Neural crest cell (in vitro differentiated cells): ENCODE measurements at regions not wholly inside any gene's neighbourhood (a gene's known extent, or its start where the extent isn't known, plus 50 kb on each side); places are given as distances from the start of the nearest gene placed in this dataset.
"Not testable (repeated sequence)": the region's sequence is repeated elsewhere in the genome, so short reads cannot be mapped to it uniquely, and the experiment has no call there.

Experiments used
- DNase-seq: peaks from one replicate; pipeline ENCODE4 v3.0.0; 2021; ENCODE audit warnings: low read depth, mixed read lengths, low spot score
- H3K27ac Mint-ChIP-seq: one replicate; pipeline ENCODE4 v1.8.0; 2021; ENCODE audit warnings: mild to moderate bottlenecking, mixed read lengths; ENCODE audit not compliant: unreplicated experiment
- H3K27me3 Mint-ChIP-seq: 2 replicates; pipeline ENCODE4 v1.8.0; 2021; ENCODE audit warnings: low read depth, mild to moderate bottlenecking, mixed read lengths
- H3K36me3 Mint-ChIP-seq: 2 replicates; pipeline ENCODE4 v1.8.0; 2021; ENCODE audit warnings: low read depth, mild to moderate bottlenecking, mixed read lengths
- H3K4me1 Mint-ChIP-seq: 2 replicates; pipeline ENCODE4 v1.8.0; 2021; ENCODE audit warnings: mixed read lengths
- H3K4me3 Mint-ChIP-seq: one replicate; pipeline ENCODE4 v1.8.0; 2021; ENCODE audit warnings: mild to moderate bottlenecking, mixed read lengths
- H3K9me3 Mint-ChIP-seq: 2 replicates; pipeline ENCODE4 v1.8.0; 2021; ENCODE audit warnings: mixed read lengths
- TF ChIP-seq, protein P1 (sequence below): fragments of 200-600 bp; sonication (generic); conservative IDR thresholded peaks from 2 replicates; pipeline ENCODE4 v1.5.0; 2021; ENCODE audit warnings: antibody characterized with exemption, mild to moderate bottlenecking

DNA sequence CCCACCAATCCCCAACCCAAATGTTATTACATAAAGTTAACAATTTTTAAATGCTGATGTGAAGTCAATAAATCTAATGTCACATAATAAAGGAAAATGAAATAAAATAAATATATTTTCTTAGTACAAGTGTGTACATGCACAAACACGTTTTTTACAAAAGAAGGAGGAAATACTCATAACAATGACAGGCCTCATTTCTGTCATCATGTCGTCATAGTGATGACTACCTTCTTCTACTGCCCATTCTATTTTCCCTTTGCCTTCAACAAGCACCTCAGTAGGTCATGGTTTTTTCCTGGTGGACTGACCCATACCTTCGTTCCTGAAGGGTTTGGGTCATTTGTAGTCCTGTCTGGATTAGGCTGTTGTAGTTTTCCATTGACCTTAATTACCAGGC lies 185.3 kb upstream of the IPO5 start:
- no peaks in the 10 kb centered on the region for H3K36me3 Mint-ChIP-seq
- no peaks in the 10 kb centered on the region for H3K4me1 Mint-ChIP-seq
- H3K4me3 Mint-ChIP-seq = no peak overlapping the region
- H3K27me3 Mint-ChIP-seq = no peaks in the 10 kb centered on the region
- H3K27ac Mint-ChIP-seq = no peak overlapping the region
- peaks cover 5% of the 10 kb centered on the region for H3K9me3 Mint-ChIP-seq
- TF ChIP-seq, protein P1, sequence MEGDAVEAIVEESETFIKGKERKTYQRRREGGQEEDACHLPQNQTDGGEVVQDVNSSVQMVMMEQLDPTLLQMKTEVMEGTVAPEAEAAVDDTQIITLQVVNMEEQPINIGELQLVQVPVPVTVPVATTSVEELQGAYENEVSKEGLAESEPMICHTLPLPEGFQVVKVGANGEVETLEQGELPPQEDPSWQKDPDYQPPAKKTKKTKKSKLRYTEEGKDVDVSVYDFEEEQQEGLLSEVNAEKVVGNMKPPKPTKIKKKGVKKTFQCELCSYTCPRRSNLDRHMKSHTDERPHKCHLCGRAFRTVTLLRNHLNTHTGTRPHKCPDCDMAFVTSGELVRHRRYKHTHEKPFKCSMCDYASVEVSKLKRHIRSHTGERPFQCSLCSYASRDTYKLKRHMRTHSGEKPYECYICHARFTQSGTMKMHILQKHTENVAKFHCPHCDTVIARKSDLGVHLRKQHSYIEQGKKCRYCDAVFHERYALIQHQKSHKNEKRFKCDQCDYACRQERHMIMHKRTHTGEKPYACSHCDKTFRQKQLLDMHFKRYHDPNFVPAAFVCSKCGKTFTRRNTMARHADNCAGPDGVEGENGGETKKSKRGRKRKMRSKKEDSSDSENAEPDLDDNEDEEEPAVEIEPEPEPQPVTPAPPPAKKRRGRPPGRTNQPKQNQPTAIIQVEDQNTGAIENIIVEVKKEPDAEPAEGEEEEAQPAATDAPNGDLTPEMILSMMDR = no peak
- no peak for DNase-seq

DNA sequence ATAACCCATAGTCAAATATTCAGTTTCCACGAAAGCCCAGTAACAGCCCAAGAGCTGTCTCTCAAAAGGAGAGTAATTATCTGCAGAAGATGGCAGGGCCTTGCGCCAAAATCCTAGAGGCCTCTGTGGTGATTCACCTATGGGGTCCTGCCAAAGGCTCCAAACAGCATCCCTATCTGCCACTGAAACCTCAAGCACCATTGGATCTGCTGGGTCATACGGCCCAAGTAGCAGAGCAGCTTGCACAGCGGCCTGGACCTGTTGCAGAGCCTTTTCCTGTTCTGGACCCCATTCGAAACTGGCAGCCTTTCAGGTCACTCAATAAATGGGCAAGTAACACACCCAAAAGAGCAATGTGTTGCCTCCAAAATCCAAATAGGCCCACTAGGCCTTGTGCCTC lies 183.2 kb upstream of the IPO5 start:
- H3K36me3 Mint-ChIP-seq, H3K27me3 Mint-ChIP-seq, H3K9me3 Mint-ChIP-seq, DNase-seq, H3K27ac Mint-ChIP-seq, H3K4me3 Mint-ChIP-seq, H3K4me1 Mint-ChIP-seq: not testable (repeated sequence)

DNA sequence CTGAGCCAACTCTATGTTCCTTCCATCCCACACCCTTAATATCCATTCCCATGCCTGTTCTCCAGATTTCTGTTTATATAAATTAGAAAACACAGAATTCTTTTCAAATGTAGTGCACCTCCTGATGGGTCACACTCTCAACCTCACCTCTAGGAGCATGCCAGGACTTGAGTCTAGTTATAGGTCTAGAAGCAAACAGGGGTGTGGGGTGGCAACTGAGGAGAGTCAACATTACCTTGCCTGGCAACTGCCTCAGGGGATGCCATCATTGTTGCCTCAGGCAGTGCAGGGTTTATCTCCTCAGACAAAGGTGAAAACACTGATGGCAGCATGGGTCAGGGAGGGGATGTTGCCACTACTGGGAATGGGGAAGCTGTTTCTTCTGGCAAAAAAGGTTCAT lies 181.0 kb upstream of the IPO5 start:
- not testable (repeated sequence) for H3K27me3 Mint-ChIP-seq, DNase-seq, H3K4me1 Mint-ChIP-seq, H3K4me3 Mint-ChIP-seq, H3K27ac Mint-ChIP-seq, H3K36me3 Mint-ChIP-seq, H3K9me3 Mint-ChIP-seq

DNA sequence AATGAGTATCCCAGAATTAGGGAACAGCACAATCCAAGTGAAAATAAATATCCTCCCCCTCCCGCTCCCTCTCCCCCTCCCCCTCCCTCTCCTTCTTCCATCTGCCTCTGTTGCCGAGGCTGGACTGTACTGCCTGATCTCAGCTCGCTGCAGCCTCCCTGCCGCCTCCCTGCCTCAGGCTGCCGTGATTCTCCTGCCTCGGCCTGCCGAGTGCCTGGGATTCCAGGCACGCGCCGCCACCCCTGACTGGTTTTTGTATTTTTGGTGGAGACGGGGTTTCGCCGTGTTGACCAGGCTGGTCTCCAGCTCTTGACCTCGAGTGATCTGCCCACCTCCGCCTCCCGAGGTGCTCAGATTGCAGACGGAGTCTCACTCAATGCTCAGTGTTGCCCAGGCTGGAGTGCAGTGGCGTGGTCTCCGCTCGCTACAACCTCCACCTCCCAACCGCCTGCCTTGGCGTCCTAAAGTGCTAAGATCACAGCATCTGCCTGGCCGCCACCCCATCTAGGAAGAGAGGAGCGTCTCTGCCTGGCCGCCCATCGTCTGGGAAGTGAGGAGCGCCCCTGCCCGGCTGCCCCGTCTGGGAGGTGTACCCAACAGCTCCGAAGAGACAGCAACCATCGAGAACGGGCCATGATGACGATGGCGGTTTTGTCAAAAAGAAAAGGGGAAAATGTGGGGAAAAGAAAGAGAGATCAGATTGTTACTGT lies 178.9 kb upstream of the IPO5 start:
- not testable (repeated sequence) for H3K4me3 Mint-ChIP-seq, DNase-seq, H3K27me3 Mint-ChIP-seq, H3K4me1 Mint-ChIP-seq, H3K36me3 Mint-ChIP-seq, H3K27ac Mint-ChIP-seq
- H3K9me3 Mint-ChIP-seq = peaks cover 16% of the 10 kb centered on the region

DNA sequence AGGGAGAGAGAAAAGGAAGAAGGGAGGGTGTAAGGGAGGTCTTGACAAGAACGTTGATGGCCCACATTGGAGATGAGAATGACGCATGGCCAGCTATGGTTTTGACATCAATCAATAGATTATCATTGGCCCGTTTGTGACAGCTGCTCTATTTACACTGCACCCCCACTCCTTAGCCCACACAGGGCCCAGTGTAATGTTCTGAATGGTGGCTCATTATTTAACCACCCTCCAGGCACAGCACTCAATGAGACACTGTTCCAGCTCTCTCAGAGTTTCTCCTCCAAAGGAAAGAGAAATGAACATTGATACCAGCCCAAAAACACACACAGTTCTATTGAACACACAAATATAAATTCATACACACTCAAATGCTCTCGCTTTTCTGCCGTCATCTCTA lies 173.0 kb upstream of the IPO5 start:
- peak overlapping the region; percentile 96 for H3K27ac Mint-ChIP-seq
- peaks cover 13% of the 10 kb centered on the region for H3K36me3 Mint-ChIP-seq
- H3K4me3 Mint-ChIP-seq = peak overlapping the region; percentile 45
- no peak for DNase-seq
- no peaks in the 10 kb centered on the region for H3K27me3 Mint-ChIP-seq
- peaks cover 12% of the 10 kb centered on the region for H3K4me1 Mint-ChIP-seq
- TF ChIP-seq, protein P1 = no peak
- H3K9me3 Mint-ChIP-seq = peaks cover 23% of the 10 kb centered on the region

DNA sequence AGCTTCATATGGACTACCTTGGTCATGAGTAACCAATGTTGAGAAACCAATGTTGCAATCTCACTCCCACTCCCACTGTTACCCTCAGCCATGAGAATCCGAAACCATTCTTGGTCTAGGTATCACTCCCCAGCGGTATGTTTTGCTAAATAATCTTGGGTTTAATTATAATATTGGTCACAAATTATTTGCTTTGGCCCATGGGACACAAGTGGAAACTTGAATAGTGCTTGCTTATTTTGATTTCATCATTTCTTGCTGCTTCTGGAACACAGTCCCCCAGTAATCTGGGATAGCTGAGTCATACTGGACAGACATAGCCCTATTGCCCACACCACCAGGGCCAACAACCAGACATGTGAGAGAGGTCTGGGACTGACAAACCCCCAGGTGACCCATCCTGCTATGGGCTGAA lies 171.6 kb upstream of the IPO5 start:
- peaks cover 11% of the 10 kb centered on the region for H3K36me3 Mint-ChIP-seq
- H3K9me3 Mint-ChIP-seq = peaks cover 20% of the 10 kb centered on the region
- DNase-seq = no peak
- no peaks in the 10 kb centered on the region for H3K27me3 Mint-ChIP-seq
- H3K4me1 Mint-ChIP-seq = peaks cover 12% of the 10 kb centered on the region
- H3K4me3 Mint-ChIP-seq = no peak overlapping the region
- H3K27ac Mint-ChIP-seq = no peak overlapping the region
- TF ChIP-seq, protein P1 = no peak

DNA sequence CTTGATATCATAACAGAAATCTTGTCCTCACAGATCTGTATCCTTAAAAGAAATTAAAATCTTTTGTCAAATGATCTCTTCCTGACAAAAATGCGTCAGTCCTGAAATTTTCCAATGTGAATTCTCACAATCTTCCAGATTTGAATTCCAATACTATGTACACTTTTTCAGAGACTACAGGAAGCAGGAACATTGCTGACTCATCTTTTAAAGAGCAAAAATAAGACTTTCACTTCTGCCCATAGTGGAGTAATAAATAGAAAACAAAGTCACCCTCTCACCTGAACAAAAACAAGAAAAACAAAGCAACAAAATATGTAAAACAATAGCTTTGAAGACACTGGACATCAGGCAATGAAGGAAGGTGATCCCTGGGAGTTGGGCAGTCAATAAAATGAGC lies 167.0 kb upstream of the IPO5 start:
- peaks cover 19% of the 10 kb centered on the region for H3K9me3 Mint-ChIP-seq
- TF ChIP-seq, protein P1 = no peak
- peak overlapping the region; percentile 50 for H3K27ac Mint-ChIP-seq
- no peaks in the 10 kb centered on the region for H3K27me3 Mint-ChIP-seq
- no peak for DNase-seq
- no peak overlapping the region for H3K4me3 Mint-ChIP-seq
- peaks cover 6% of the 10 kb centered on the region for H3K36me3 Mint-ChIP-seq
- no peaks in the 10 kb centered on the region for H3K4me1 Mint-ChIP-seq
